Coronary artery (tissue), 2 donors: ENCODE measurements at regions not wholly inside any gene's neighbourhood (a gene's known extent, or its start where the extent isn't known, plus 50 kb on each side); places are given as distances from the start of the nearest gene placed in this dataset.

Source experiments
- DNase-seq: peaks from one replicate; pipeline ENCODE4 v3.0.0-alpha.2; 2017; ENCODE audit warnings: low spot score
- H3K27ac ChIP-seq, 2 donors: fragments of 200-600 bp; sonication (generic); one replicate each; pipeline ENCODE4 v1.5.1; 2016 to 2019
- H3K4me3 ChIP-seq: fragments of 200-600 bp; sonication (generic); 2 replicates; pipeline ENCODE4 v1.5.1; 2016; ENCODE audit warnings: mild to moderate bottlenecking, moderate library complexity
- TF ChIP-seq, protein P1 (sequence below): fragments of 200-600 bp; sonication (generic); IDR thresholded peaks from one replicate; pipeline ENCODE4 v1.5.1; 2019; ENCODE audit warnings: antibody characterized with exemption

DNA sequence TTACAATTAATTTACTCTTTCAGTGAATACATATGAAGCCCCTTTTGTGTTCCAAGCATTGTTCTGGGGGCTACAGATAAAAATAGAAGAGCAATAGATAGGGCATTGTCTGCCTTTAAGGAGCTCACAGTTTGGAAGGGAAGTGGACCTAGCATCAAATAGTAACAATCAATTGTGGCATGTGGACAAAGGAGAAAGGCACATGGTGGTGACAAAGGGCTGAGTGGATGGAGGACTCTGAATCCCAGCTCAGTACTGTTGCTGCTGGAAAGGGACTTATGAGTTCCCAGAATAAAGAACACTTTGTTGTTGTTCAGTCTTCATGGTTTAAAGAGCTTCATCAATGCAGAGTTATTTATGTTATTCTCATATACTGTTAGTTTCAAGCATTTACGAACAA lies 217.7 kb downstream of the HRH4 start:
- no peak for DNase-seq
- TF ChIP-seq, protein P1, sequence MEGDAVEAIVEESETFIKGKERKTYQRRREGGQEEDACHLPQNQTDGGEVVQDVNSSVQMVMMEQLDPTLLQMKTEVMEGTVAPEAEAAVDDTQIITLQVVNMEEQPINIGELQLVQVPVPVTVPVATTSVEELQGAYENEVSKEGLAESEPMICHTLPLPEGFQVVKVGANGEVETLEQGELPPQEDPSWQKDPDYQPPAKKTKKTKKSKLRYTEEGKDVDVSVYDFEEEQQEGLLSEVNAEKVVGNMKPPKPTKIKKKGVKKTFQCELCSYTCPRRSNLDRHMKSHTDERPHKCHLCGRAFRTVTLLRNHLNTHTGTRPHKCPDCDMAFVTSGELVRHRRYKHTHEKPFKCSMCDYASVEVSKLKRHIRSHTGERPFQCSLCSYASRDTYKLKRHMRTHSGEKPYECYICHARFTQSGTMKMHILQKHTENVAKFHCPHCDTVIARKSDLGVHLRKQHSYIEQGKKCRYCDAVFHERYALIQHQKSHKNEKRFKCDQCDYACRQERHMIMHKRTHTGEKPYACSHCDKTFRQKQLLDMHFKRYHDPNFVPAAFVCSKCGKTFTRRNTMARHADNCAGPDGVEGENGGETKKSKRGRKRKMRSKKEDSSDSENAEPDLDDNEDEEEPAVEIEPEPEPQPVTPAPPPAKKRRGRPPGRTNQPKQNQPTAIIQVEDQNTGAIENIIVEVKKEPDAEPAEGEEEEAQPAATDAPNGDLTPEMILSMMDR: no peak
- H3K4me3 ChIP-seq: no peak overlapping the region
- H3K27ac ChIP-seq: no peak overlapping the region

DNA sequence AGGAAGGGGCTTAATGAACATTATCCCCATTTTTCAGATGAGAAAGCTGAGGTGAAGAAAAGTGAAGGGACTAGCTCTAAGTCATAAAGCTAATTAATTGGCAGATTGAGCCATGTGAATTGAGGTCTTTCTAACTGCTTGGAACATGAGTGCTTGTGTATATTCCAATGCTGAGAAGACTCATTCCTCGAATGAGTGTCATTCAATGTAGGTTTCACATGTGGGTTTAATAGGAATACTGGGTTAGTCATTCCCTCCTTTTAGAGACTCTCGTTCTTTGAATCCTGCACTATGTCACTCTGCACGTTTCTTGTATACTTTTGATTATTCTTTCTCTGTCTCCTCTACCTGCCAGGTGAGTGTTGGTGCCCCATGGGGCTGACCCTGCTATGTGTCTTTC lies 218.2 kb downstream of the HRH4 start:
- H3K4me3 ChIP-seq: no peak overlapping the region
- TF ChIP-seq, protein P1: no peak
- no peak overlapping the region for H3K27ac ChIP-seq
- DNase-seq: no peak

DNA sequence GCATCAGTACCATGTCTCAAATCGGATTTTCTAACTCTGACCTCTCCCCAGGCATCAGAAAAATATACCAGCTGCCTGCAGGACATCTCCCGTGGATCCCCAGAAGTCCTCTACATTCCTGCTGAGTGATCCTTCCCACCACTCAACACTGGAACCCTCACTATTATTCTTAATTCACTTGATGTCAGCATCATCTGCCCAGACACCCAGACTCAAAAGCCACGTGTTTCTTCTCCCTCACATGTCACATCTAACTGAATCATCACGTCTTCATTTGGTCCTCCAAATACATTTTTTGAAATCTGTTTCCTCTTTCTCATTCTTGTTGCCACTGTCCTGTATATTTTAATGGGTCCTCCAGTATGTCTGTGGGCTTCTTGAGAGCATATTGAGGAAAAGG lies 218.6 kb downstream of the HRH4 start:
- H3K27ac ChIP-seq: no peak overlapping the region
- H3K4me3 ChIP-seq: no peak overlapping the region
- TF ChIP-seq, protein P1: no peak
- no peak for DNase-seq

DNA sequence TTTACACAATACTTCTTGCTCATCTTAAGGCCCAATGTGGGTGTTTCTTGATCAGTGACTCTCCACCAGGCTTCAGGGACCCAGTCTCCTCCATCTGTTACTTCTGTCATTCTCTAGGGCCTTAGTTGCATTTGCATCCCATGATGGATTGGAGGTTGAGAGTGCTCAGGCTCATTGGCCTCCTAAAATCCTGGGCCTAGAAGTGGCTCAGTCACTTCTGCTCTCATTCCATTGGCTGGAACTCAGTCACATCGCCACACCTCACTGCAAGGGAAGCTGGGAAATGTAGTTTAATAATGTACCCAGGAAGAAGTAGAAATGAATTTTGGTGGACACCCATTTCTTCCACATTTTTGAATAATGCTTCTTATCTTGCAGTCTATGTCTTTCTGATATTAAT lies 223.5 kb downstream of the HRH4 start:
- TF ChIP-seq, protein P1: no peak
- no peak for DNase-seq
- Histone ChIP-seq H3K4me3 (no peak overlapping the region), H3K27ac (no peak overlapping the region)

DNA sequence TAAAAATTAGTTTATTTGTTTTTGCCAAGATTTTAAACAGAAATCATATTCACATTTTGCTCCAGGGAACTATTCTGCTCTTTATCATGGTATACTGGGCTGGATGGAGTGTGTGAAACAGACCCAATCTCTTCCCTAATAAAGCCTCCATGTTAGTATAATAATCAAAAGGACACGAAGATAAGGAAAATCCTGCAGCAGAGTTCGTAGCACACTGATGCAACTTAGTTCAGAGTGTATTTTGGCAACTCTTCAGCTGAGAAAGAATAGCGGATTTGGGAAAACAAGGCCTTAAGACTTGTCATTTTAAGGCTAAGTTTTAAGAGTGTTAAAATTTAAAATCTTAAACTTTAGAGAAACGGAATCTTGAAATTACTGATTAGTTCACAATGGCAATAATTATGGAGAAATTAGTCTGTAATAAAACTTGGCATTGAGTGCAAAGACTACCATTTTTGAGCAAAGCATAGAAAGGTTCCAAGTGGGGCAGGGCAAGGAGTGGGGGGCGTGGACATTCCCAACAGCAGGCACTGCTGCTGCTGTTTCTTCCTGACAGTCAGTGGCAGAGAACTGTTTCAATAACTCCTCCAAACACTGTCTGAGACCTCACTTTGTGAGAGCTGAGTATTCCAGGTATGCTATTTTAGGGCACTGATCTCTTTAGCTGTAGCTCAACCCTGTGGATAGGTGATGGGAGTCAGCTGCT lies 225.0 kb downstream of the HRH4 start:
- H3K27ac ChIP-seq: no peak overlapping the region
- TF ChIP-seq, protein P1: no peak
- no peak for DNase-seq
- H3K4me3 ChIP-seq: no peak overlapping the region

DNA sequence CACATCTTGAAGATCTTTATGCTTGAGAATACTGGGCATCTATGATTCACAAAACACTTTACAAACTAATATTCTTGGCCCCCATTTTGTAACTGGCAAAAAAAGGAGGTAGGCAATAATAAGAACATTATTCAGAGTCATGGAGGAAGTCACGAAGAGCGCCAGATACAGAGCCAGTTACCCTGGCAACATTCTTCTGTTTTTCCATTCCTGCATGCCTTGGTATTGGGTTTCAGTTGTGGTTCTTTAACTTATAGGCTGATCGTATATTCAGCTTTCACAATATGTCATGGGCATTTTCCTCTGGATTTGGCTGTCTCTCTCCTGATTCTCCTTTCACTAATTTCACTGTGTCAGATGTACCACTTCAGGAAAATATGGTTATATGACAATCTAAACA lies 234.7 kb downstream of the HRH4 start:
- TF ChIP-seq, protein P1: no peak
- DNase-seq: no peak
- Histone ChIP-seq H3K4me3 (no peak overlapping the region), H3K27ac (no peak overlapping the region)

DNA sequence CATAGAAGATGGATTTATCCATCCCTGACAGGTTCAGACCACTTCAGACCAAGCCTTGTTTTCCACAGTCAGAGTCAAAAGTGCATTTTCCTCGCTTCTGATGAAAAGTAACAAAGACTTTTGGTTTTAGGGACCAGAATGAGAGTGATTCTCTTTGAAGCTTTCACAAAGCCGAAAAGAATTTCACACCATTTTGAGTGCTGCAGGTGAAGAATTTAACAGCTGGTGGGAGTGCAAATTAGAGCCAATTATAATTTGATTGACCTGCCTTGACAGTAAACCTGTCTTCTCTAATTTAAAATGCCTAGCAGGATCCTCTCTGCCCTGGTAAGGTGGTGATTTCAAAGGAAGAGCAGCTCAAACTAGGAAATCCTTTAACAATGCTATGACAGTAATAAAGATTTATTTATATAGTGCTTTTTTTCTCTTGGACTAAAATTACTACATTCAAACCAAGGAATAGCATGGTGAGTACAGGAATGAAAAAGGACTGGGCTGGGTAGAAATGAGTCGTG lies 241.6 kb downstream of the HRH4 start:
- Histone ChIP-seq H3K27ac (no peak overlapping the region), H3K4me3 (no peak overlapping the region)
- TF ChIP-seq, protein P1: no peak
- no peak for DNase-seq
